ENCODE measurements at regions not wholly inside any gene's neighbourhood (a gene's known extent, or its start where the extent isn't known, plus 50 kb on each side); places are given as distances from the start of the nearest gene placed in this dataset.

DNA sequence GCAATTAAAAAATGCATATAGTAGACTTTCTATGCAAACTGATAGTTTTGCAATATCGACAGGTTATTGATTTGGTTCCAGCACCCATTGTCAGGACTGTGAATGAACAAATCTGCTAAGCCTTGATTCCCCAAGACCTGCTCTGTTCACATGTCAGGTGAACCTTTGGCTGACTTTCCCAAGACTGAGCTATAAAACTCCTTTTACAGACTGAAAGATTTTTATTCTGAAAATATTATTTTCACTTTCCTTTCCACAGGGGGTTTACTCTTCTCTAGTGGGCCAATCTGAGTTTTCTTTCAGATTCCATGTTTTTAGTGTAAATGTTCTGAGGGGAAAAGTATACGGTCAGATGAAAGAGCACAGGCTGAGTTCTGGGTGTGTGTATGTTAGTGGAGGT lies 199.2 kb upstream of the BMPER start:
- FAIRE-seq: no peak

DNA sequence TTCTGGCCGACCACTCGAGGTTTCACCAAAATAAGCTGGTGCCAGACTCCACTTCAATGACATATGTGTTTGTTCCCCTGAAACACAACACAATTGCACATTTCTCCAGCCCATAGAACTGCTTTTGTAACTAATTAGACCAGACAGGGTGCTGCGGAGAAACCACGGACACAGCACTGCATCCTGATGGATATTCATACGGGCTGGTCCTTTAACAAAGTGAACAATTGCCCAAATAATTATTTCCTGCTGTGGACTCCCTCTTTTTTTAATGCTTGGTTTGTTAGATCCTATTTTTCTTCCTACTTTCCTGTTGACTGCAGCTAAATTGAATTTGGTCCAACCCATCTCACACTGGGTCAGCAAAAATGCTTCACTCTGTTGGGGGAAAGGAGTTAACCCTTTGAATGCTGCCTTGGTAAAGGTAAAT lies 198.6 kb upstream of the BMPER start:
- dilution Hi-C loops (cut with MboI; ENCODE audit: extremely low pct_ligation_motif_present, low sequenced_read_pairs): no loop called here
- Histone ChIP-seq H3K9me1 (ENCODE audit: control insufficient read depth, extremely low read depth, insufficient read depth, low read length) (no peaks in the 10 kb centered on the region), H2AFZ (ENCODE audit: control insufficient read depth, low read length) (no peak overlapping the region), H3K4me2 (ENCODE audit: control insufficient read depth, extremely low read depth, insufficient read depth, low read depth, low read length) (no peak overlapping the region), H3K79me2 (ENCODE audit: control insufficient read depth, insufficient read depth, low read length) (no peaks in the 10 kb centered on the region), H3K9me3 (ENCODE audit: control insufficient read depth, low read depth, low read length) (no peaks in the 10 kb centered on the region), H3K9ac (ENCODE audit: control insufficient read depth, extremely low read depth, insufficient read depth, low read length) (no peak overlapping the region), H3K4me1 (ENCODE audit: control insufficient read depth, extremely low read depth, insufficient read depth, low read length) (no peaks in the 10 kb centered on the region), H4K20me1 (ENCODE audit: control insufficient read depth, extremely low read depth, insufficient read depth, low read length) (no peaks in the 10 kb centered on the region), H3K36me3 (ENCODE audit: control insufficient read depth in 2 of 2, extremely low read depth in 1 of 2, insufficient read depth in 2 of 2, low read length in 2 of 2) (no peaks in the 10 kb centered on the region), H3K27me3 (ENCODE audit: control insufficient read depth, extremely low read depth, insufficient read depth, low read length) (no peaks in the 10 kb centered on the region), H3K4me3 (ENCODE audit: control insufficient read depth in 2 of 3, extremely low read depth in 1 of 3, insufficient read depth in 2 of 3, low read depth in 1 of 3, low read length in 3 of 3) (no peak overlapping the region), H3K27ac (ENCODE audit: control insufficient read depth, insufficient read depth, low read length) (no peak overlapping the region)
- FAIRE-seq (no peak), DNase-seq (ENCODE audit: low read depth, low spot score) (no peak)
- no peak for TF ChIP-seq EZH2 (IDR thresholded peaks at IDR 0.05; ENCODE audit: low read length)
- TF ChIP-seq, protein P1, sequence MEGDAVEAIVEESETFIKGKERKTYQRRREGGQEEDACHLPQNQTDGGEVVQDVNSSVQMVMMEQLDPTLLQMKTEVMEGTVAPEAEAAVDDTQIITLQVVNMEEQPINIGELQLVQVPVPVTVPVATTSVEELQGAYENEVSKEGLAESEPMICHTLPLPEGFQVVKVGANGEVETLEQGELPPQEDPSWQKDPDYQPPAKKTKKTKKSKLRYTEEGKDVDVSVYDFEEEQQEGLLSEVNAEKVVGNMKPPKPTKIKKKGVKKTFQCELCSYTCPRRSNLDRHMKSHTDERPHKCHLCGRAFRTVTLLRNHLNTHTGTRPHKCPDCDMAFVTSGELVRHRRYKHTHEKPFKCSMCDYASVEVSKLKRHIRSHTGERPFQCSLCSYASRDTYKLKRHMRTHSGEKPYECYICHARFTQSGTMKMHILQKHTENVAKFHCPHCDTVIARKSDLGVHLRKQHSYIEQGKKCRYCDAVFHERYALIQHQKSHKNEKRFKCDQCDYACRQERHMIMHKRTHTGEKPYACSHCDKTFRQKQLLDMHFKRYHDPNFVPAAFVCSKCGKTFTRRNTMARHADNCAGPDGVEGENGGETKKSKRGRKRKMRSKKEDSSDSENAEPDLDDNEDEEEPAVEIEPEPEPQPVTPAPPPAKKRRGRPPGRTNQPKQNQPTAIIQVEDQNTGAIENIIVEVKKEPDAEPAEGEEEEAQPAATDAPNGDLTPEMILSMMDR (optimal IDR thresholded peaks at IDR 0.05 in 1 of 3, IDR thresholded peaks at IDR 0.05 in 1 of 3, conservative IDR thresholded peaks at IDR 0.05 in 1 of 3; ENCODE audit: extremely low read depth in 1 of 3, insufficient read depth in 2 of 3, low read length in 3 of 3): no peak

More for the DNA sequence above, 199.2 kb upstream of the BMPER start:
- no peak for DNase-seq (ENCODE audit: low read depth, low spot score)
- Histone ChIP-seq H3K27ac (ENCODE audit: control insufficient read depth, insufficient read depth, low read length) (no peak overlapping the region), H3K4me3 (ENCODE audit: control insufficient read depth in 2 of 3, extremely low read depth in 1 of 3, insufficient read depth in 2 of 3, low read depth in 1 of 3, low read length in 3 of 3) (no peak overlapping the region), H2AFZ (ENCODE audit: control insufficient read depth, low read length) (no peak overlapping the region), H3K9me1 (ENCODE audit: control insufficient read depth, extremely low read depth, insufficient read depth, low read length) (no peaks in the 10 kb centered on the region), H3K79me2 (ENCODE audit: control insufficient read depth, insufficient read depth, low read length) (no peaks in the 10 kb centered on the region), H3K36me3 (ENCODE audit: control insufficient read depth in 2 of 2, extremely low read depth in 1 of 2, insufficient read depth in 2 of 2, low read length in 2 of 2) (no peaks in the 10 kb centered on the region), H3K9ac (ENCODE audit: control insufficient read depth, extremely low read depth, insufficient read depth, low read length) (no peak overlapping the region), H3K9me3 (ENCODE audit: control insufficient read depth, low read depth, low read length) (no peaks in the 10 kb centered on the region), H3K4me1 (ENCODE audit: control insufficient read depth, extremely low read depth, insufficient read depth, low read length) (no peaks in the 10 kb centered on the region), H4K20me1 (ENCODE audit: control insufficient read depth, extremely low read depth, insufficient read depth, low read length) (no peaks in the 10 kb centered on the region), H3K4me2 (ENCODE audit: control insufficient read depth, extremely low read depth, insufficient read depth, low read depth, low read length) (no peak overlapping the region), H3K27me3 (ENCODE audit: control insufficient read depth, extremely low read depth, insufficient read depth, low read length) (no peaks in the 10 kb centered on the region)
- dilution Hi-C loops (cut with MboI; ENCODE audit: extremely low pct_ligation_motif_present, low sequenced_read_pairs): no loop called here
- TF ChIP-seq, protein P1 (optimal IDR thresholded peaks at IDR 0.05 in 1 of 3, IDR thresholded peaks at IDR 0.05 in 1 of 3, conservative IDR thresholded peaks at IDR 0.05 in 1 of 3; ENCODE audit: extremely low read depth in 1 of 3, insufficient read depth in 2 of 3, low read length in 3 of 3): no peak
- TF ChIP-seq EZH2 (IDR thresholded peaks at IDR 0.05; ENCODE audit: low read length): no peak

All from keratinocyte (primary cell).